ENCODE measurements at regions not wholly inside any gene's neighbourhood (a gene's known extent, or its start where the extent isn't known, plus 50 kb on each side); places are given as distances from the start of the nearest gene placed in this dataset.

DNA sequence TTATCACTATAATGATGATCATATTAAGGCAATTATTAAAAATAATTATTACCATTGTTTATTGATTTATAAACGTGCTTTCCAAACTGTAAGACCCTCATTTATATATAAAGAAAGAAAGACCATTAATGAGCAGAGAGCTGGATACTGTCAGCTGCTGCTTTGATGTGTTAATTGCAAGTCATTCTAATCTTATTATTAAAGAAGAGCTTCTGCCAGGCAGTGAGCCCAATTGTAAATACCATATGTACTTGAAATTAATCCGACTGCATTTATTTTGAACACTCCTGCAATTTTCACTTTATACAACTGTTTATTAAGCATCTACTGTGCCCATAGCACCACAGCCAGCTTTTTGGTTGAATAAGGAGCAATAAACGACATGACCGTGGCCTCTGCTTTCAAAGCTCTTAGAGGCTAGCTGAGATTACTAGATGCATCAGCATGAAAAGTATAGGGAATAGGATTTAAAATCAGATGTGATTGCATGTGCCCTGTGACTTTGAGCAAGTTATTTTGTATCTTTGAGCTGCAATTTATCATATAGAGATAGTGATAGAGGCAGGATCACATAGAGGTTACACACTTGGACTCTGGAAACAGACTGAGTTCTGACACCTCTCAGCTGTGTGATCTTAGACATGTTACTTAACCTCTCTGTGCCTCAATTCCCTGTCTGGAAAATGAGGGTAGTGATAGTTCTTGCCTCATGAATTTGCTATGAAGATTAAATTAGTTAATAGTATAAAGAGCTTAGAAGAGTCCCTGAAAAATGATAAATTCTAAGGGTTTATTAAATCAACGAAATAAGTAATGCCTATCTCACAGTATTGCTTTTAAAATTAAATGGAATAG, 83.4 kb downstream of the MYCN start:
- no peak for DNase-seq (ENCODE audit: low read depth)
- TF ChIP-seq, protein P1, sequence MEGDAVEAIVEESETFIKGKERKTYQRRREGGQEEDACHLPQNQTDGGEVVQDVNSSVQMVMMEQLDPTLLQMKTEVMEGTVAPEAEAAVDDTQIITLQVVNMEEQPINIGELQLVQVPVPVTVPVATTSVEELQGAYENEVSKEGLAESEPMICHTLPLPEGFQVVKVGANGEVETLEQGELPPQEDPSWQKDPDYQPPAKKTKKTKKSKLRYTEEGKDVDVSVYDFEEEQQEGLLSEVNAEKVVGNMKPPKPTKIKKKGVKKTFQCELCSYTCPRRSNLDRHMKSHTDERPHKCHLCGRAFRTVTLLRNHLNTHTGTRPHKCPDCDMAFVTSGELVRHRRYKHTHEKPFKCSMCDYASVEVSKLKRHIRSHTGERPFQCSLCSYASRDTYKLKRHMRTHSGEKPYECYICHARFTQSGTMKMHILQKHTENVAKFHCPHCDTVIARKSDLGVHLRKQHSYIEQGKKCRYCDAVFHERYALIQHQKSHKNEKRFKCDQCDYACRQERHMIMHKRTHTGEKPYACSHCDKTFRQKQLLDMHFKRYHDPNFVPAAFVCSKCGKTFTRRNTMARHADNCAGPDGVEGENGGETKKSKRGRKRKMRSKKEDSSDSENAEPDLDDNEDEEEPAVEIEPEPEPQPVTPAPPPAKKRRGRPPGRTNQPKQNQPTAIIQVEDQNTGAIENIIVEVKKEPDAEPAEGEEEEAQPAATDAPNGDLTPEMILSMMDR (IDR thresholded peaks at IDR 0.05; ENCODE audit: control insufficient read depth, extremely low read depth, insufficient read depth) = no peak
- no peak overlapping the region for H3K4me3 ChIP-seq (ENCODE audit: low read depth, low read length)

DNA sequence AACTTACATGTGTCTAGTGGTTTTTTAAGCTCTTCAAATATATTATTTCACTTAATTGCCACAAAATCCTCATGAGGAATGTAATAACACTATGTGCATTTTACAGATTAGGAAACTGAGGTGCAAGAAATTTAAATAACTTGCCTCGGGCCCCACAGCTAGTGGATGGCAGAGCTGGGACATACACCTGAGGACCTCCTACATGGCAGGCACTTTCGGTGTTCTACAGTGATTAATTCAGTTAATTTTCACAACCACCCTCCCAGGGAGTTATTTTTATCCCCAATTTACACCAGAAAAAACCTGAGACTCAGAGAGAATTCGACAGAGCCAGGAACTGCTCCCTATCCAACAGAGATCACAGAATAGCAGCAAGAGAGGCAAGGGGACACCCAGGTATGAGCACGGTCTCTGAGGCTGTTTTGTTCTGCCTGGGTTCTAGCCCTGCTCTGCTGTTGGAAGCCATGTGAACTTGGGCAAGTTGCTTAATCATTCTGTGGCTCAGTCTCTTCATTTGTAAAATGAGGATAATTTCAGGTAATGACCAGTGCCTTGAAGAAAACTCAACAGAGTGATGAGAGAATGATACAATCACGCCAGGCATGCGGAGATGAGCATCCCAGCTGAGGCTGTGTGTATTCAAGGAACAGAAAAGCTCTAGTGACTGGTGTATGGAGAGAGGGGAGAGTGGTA, 82.3 kb downstream of the MYCN start:
- TF ChIP-seq, protein P1 (IDR thresholded peaks at IDR 0.05; ENCODE audit: control insufficient read depth, extremely low read depth, insufficient read depth) = no peak
- DNase-seq (ENCODE audit: low read depth) = no peak
- H3K4me3 ChIP-seq (ENCODE audit: low read depth, low read length) = no peak overlapping the region

DNA sequence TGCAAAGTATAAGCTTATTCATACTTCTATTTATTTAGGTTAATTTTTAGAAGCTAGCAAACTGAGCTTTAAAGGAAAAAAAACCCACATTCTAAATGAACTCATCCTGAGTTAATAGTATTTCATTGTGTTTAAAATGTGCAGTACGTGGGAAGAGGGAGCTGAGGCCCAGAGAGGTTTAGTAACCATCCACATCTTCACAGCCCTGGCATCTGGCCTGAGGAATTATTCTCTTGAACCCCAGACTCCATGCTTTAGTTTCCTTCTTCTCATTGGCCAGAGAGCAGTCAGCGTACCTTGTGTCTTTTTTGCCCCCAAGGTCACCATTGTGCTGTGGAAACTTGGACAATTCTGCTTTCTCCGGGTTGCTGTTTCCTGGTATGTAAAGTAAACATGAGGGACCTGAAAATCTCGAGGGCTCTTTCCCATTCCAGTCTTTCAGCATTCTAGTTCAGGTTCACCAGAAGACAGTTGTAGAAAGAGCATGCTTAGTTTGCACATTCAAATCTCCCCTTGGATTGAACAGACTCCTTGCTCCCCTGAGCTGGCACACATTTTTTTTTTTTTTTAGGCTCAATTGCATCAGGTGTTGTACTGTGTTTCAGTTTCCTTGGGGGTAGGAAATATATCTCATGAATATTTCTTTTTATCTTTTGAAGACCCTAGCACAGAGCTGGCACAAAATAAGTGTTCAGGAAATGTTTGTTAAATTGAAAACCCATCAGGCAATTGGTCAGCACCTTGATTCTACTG, 81.4 kb downstream of the MYCN start:
- TF ChIP-seq, protein P1 (IDR thresholded peaks at IDR 0.05; ENCODE audit: control insufficient read depth, extremely low read depth, insufficient read depth) = no peak
- no peak overlapping the region for H3K4me3 ChIP-seq (ENCODE audit: low read depth, low read length)
- no peak for DNase-seq (ENCODE audit: low read depth)

GRCh38 chr2:16020389-16021008, 80.1 kb downstream of the MYCN start:
- H3K4me3 ChIP-seq (ENCODE audit: low read depth, low read length) = no peak overlapping the region
- TF ChIP-seq, protein P1 (IDR thresholded peaks at IDR 0.05; ENCODE audit: control insufficient read depth, extremely low read depth, insufficient read depth) = no peak
- DNase-seq (ENCODE audit: low read depth) = no peak

DNA sequence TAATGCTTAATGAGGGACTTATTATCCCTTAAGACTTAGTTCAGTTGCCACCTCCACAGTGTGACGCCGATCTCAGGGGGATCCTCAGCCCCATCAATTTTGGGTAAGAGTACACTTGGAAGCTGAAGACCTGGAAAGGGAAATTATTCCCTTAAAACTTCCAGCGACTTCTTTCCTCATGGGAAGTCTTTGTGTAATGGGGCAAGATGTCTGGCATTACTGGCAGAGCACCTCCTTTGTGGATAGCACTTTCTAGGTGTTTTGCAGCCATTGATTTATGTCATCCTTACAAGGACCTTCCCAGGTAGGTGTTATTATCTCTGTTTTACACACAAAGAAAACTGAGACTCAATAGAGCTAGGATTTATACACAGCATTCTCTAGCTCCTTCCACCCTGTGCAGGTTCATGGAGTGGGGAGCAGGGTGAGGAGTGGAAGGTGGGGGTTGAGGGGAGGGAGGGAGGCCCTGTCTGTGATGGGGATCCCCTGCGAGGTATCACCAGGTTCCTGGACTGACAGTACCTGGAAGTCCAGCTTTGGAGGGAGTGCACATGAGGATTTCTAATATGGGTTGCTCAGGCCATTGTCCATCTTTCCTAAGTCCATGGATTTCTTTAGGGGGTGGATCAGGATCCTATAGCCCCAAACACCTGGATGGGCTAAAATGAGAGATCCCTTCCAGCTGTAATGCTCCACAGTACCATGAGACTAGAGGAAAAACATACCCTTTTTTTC, 79.4 kb downstream of the MYCN start:
- no peak for DNase-seq (ENCODE audit: low read depth)
- TF ChIP-seq, protein P1 (IDR thresholded peaks at IDR 0.05; ENCODE audit: control insufficient read depth, extremely low read depth, insufficient read depth) = no peak
- H3K4me3 ChIP-seq (ENCODE audit: low read depth, low read length) = no peak overlapping the region

- H3K4me3 ChIP-seq (ENCODE audit: low read depth, low read length) = no peak overlapping the region
- TF ChIP-seq, protein P1 (IDR thresholded peaks at IDR 0.05; ENCODE audit: control insufficient read depth, extremely low read depth, insufficient read depth) = no peak
- DNase-seq (ENCODE audit: low read depth) = no peak
Observed at GRCh38 chr2:16019060-16019480, 78.7 kb downstream of the MYCN start.

Measured in LNCaP clone FGC (cell line).